GM06990 (cell line): ENCODE measurements at regions not wholly inside any gene's neighbourhood (a gene's known extent, or its start where the extent isn't known, plus 50 kb on each side); places are given as distances from the start of the nearest gene placed in this dataset.

Experiments
- DNase-seq: peaks from one replicate; pipeline ENCODE4 v3.0.0-alpha.2; 2011; ENCODE audit not compliant: insufficient read length; ENCODE audit errors: extremely low read depth
- H3K27me3 ChIP-seq: replicated peaks from 2 replicates; pipeline ENCODE4 v1.6.0; 2011; ENCODE audit warnings: low read length; ENCODE audit not compliant: control insufficient read depth, insufficient read depth
- H3K36me3 ChIP-seq: 2 replicates; pipeline ENCODE4 v1.5.1; 2011; ENCODE audit warnings: low read length; ENCODE audit not compliant: control insufficient read depth, insufficient read depth
- H3K4me3 ChIP-seq: replicated peaks from 2 replicates; pipeline ENCODE4 v1.5.1; 2011; ENCODE audit warnings: low read depth, mild to moderate bottlenecking, control low read depth, low read length
- TF ChIP-seq, protein P1 (sequence below): IDR thresholded peaks from 2 replicates; pipeline ENCODE4 v1.5.1; 2011; ENCODE audit warnings: low read length, control low read depth, mild to moderate bottlenecking, inconsistent platforms; ENCODE audit not compliant: insufficient read depth, poor library complexity, severe bottlenecking

DNA sequence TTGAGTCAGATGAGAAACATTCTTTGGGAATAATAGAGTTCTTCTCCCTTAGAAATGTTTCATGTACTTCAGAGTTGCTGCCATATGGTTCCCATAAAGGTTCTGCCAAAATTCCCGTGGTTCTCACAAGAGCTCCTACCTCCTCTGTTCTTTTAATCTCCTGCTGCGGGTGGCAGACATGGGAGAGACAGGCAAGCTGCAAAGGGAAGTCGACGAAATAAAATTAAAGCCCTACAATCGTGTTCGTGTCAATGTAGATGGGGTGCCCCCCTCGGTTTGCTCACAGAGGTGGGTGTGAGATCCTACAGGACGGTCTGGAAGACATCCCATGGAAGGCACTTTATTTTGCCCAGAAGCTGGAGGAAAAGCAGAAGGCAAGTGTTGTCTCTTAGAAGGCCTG is 276.0 kb downstream of the RWDD3 start:
- TF ChIP-seq, protein P1, sequence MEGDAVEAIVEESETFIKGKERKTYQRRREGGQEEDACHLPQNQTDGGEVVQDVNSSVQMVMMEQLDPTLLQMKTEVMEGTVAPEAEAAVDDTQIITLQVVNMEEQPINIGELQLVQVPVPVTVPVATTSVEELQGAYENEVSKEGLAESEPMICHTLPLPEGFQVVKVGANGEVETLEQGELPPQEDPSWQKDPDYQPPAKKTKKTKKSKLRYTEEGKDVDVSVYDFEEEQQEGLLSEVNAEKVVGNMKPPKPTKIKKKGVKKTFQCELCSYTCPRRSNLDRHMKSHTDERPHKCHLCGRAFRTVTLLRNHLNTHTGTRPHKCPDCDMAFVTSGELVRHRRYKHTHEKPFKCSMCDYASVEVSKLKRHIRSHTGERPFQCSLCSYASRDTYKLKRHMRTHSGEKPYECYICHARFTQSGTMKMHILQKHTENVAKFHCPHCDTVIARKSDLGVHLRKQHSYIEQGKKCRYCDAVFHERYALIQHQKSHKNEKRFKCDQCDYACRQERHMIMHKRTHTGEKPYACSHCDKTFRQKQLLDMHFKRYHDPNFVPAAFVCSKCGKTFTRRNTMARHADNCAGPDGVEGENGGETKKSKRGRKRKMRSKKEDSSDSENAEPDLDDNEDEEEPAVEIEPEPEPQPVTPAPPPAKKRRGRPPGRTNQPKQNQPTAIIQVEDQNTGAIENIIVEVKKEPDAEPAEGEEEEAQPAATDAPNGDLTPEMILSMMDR: no peak
- no peak for DNase-seq
- H3K36me3 ChIP-seq: no peaks in the 10 kb centered on the region
- H3K4me3 ChIP-seq: no peak overlapping the region
- H3K27me3 ChIP-seq: no peaks in the 10 kb centered on the region

DNA sequence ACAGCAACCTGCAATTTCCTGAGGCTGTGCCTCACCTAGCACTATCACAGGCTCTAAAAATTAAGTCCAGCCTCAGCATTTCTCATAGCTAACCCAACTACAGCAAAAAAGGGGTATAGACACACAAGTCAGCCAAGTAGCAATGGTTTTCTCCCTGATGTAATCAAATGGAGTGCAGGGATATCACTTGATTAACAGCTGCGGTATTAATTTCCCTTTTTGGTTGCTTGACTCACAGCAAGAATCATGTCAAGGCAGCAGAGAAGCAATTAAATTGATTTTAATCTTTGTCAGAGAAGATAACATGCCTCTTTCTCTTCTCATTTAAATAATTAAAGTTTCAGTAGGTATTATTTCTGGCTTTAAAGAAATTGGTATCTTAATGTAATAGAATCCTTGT is 278.9 kb downstream of the RWDD3 start:
- H3K4me3 ChIP-seq: no peak overlapping the region
- TF ChIP-seq, protein P1: no peak
- H3K27me3 ChIP-seq: no peaks in the 10 kb centered on the region

DNA sequence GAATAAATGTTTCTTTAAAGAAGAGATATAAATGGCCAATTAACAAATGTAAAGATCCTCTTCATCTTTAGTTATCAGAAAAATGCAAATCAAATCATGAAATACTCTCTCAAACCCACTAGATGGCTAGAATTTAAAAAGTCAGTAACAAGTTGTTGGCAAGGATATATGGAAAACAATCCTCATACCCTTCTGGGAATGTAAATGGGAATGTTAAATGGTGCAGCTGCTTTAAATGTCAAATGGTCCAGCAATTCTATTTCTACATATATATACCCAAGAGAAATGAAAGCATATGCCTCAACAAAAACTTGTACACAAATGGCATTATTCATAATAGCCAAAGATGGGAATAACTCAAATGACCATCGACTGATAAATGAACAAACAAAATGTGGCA is 283.5 kb downstream of the RWDD3 start:
- H3K27me3 ChIP-seq: no peaks in the 10 kb centered on the region
- H3K36me3 ChIP-seq: no peaks in the 10 kb centered on the region
- no peak overlapping the region for H3K4me3 ChIP-seq
- TF ChIP-seq, protein P1: no peak
- DNase-seq: no peak

More for the DNA sequence above, 278.9 kb downstream of the RWDD3 start:
- H3K36me3 ChIP-seq: no peaks in the 10 kb centered on the region
- no peak for DNase-seq

DNA sequence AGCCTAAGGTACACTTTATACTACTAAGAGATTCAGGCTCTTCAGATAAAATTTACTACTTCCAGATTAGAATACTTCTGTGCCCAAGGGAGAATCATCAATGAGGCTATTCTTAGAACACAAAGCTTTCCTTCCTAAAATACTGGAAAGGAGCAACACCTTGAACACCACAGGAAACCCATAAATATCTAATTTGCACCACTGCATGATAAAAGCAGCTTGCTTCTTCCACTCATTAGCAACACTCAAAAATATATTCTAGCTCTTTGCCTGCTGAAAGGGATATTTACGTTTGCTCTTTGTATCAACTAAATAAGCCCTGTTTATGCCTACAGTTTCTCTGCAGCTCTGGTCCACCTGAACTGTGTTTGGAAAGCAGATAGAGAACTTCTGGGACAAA is 284.3 kb downstream of the RWDD3 start:
- Histone ChIP-seq H3K4me3 (no peak overlapping the region), H3K27me3 (no peaks in the 10 kb centered on the region), H3K36me3 (no peaks in the 10 kb centered on the region)
- no peak for DNase-seq
- TF ChIP-seq, protein P1: no peak

DNA sequence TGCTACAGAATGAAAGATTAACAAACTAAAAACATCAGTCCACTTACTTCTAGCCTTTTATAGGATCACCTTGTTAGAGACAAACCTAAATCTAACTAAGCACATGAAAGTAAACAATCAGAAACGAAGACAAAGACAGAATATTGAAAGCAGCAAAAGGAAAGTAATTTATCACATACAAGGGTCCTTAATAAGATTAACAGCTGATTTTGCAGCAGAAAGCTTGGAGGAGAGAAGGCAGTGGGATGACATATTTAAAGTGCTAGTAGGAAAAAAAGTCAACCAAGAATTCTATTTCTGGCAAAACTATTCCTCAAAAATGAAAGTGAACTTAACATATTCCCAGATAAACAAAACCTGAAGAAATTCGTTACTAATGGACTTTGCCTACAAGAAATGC is 286.4 kb downstream of the RWDD3 start:
- TF ChIP-seq, protein P1: no peak
- H3K36me3 ChIP-seq: no peaks in the 10 kb centered on the region
- no peaks in the 10 kb centered on the region for H3K27me3 ChIP-seq
- H3K4me3 ChIP-seq: no peak overlapping the region
- no peak for DNase-seq

DNA sequence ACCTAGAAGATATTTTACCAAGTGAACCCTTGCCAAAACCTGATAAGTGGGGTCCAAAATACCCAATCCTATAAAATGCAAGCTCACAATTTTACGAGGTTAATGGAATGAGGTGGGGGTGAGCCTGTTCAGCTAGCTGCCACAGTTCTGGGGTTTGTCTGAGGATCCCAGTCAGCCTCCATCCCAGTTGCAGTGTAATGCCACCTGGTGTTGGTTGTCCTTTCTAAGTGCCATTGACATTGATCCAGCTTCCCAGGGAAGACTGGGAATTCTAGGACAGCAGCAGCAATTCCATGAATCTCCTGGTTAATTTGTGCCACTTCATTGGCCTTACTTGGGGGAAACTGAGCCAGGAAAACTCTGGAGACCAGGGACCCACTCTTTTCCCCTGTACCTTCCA is 298.3 kb downstream of the RWDD3 start:
- Histone ChIP-seq H3K36me3 (no peaks in the 10 kb centered on the region), H3K4me3 (no peak overlapping the region), H3K27me3 (no peaks in the 10 kb centered on the region)
- no peak for DNase-seq
- TF ChIP-seq, protein P1: no peak
